HepG2 (cell line): ENCODE measurements at regions not wholly inside any gene's neighbourhood (a gene's known extent, or its start where the extent isn't known, plus 50 kb on each side); places are given as distances from the start of the nearest gene placed in this dataset.

Source experiments
- ATAC-seq: fragments of 200-7000 bp; cut with Tn5 transposase; 3 replicates; pipeline ENCODE4 v1.9.1; 2020; ENCODE audit warnings: mild to moderate bottlenecking, moderate library complexity
- BruUV-seq: library from RNA; stranded (reverse); fragments of 400-500 nt; replicated peaks from 2 replicates; lab custom pipeline; 2021; lab: Mats Ljungman, UMichigan
- CTCF ChIA-PET: fragments of 300-600 bp; formaldehyde crosslinking; extraction: SDS; loops from one replicate; lab custom pipeline; 2021; ENCODE audit warnings: low total read pairs, inconsistent platforms, low intra/inter-chr PET ratio; lab: Yijun Ruan, JAX
- POLR2A ChIA-PET: fragments of 350-600 bp; sonication (Branson Sonifier 250); formaldehyde crosslinking; loops from one replicate; lab custom pipeline; 2020; ENCODE audit warnings: antibody characterized with exemption, inconsistent platforms; lab: Yijun Ruan, JAX
- DNase-seq: peaks from one replicate; pipeline ENCODE4 v3.0.0-alpha.2; 2015; ENCODE audit warnings: low spot score
- FAIRE-seq: peaks from 3 replicates; lab custom pipeline; 2011; peaks lifted over from hg19 to GRCh38; lab: Jason Lieb, UNC
- H2AFZ ChIP-seq: one replicate; pipeline ENCODE4 v1.6.1; 2011; ENCODE audit warnings: low read length, inconsistent platforms
- H3K27ac ChIP-seq: fragments of 300-600 bp; 3 replicates; pipeline ENCODE4 v1.8.0; 2011; ENCODE audit warnings: mixed run types, mild to moderate bottlenecking, mixed read lengths, low read length, inconsistent platforms; ENCODE audit not compliant: insufficient read depth; ENCODE audit errors: extremely low read length
- H3K27me3 ChIP-seq, 2 experiments: fragments of 200-600 bp in 1 of 2; 2 replicates in 1 of 2; 3 replicates in 1 of 2; pipeline versions ENCODE4 v1.6.0 to v1.8.0; 2011; ENCODE audit warnings: low read length in 2 of 2, mild to moderate bottlenecking in 2 of 2, moderate library complexity in 2 of 2, inconsistent platforms in 1 of 2; ENCODE audit not compliant: insufficient read depth in 2 of 2, control insufficient read depth in 1 of 2
- H3K36me3 ChIP-seq, 2 experiments: fragments of 200-600 bp in 1 of 2; replicated peaks in 1 of 2; 2 replicates in 1 of 2; 3 replicates in 1 of 2; pipeline versions ENCODE4 v1.5.1 to v1.8.0; 2011; ENCODE audit warnings: low read length in 2 of 2, inconsistent platforms in 1 of 2; ENCODE audit not compliant: insufficient read depth in 2 of 2, control insufficient read depth in 1 of 2
- H3K4me1 ChIP-seq: 2 replicates; pipeline ENCODE4 v1.5.1; 2012; ENCODE audit warnings: low read length, inconsistent platforms; ENCODE audit not compliant: insufficient read depth
- H3K4me2 ChIP-seq: 2 replicates; pipeline ENCODE4 v1.6.0; 2011; ENCODE audit warnings: low read depth, low read length, inconsistent platforms
- H3K4me3 ChIP-seq, 3 experiments: fragments of 200-600 bp in 1 of 3; sonication (generic), shearing (Covaris generic) in 1 of 3; replicated peaks in 1 of 3; 2 replicates each; pipeline ENCODE4 v1.5.1; 2011 to 2016; ENCODE audit warnings: low read length in 3 of 3, inconsistent platforms in 2 of 3, low read depth in 2 of 3, mild to moderate bottlenecking in 2 of 3, control low read depth in 1 of 3, mixed read lengths in 1 of 3; ENCODE audit not compliant: insufficient read depth in 1 of 3
- H3K79me2 ChIP-seq: one replicate; pipeline ENCODE4 v1.6.1; 2011; ENCODE audit warnings: low read length, inconsistent platforms; ENCODE audit not compliant: insufficient read depth
- H3K9ac ChIP-seq: 2 replicates; pipeline ENCODE4 v1.6.0; 2011; ENCODE audit warnings: mild to moderate bottlenecking, low read depth, low read length, inconsistent platforms; ENCODE audit not compliant: insufficient read depth
- H3K9me3 ChIP-seq: 2 replicates; pipeline ENCODE4 v1.5.1; 2012; ENCODE audit warnings: mild to moderate bottlenecking, low read length
- H4K20me1 ChIP-seq: 2 replicates; pipeline ENCODE4 v1.6.0; 2011; ENCODE audit warnings: inconsistent platforms, mild to moderate bottlenecking, low read length, moderate library complexity; ENCODE audit not compliant: insufficient read depth
- ATF7-NPFF ChIP-seq: sonication (generic); formaldehyde crosslinking; IDR thresholded peaks from 2 replicates; pipeline ENCODE4 v1.8.1; 2023; ENCODE audit warnings: mild to moderate bottlenecking, low read depth, missing genetic modification reagents, moderate library complexity
- KMT2A ChIP-seq: sonication (generic); formaldehyde crosslinking; IDR thresholded peaks from 2 replicates; pipeline ENCODE4 v1.4.0; 2020; ENCODE audit warnings: missing genetic modification reagents
- ZNF709 ChIP-seq: sonication (generic); formaldehyde crosslinking; IDR thresholded peaks from 2 replicates; pipeline ENCODE4 v1.5.0; 2020; ENCODE audit warnings: mild to moderate bottlenecking, missing genetic modification reagents
- WGBS: methylation state at CpG from one replicate; pipeline ENCODE4 v1.1.6; 2017; ENCODE audit warnings: low lambda C conversion rate; 5-methylcytosine and 5-hydroxymethylcytosine counted together
- in situ Hi-C: cut with HindIII; loops from 2 replicates; pipeline ENCODE4 v1.10.0; 2017; ENCODE audit warnings: low pct_unique_long_range_greater_than_20kb; ENCODE audit not compliant: extremely low pct_ligation_motif_present
- intact Hi-C: fragments of 100-400 bp; cut with micrococcal nuclease; formaldehyde crosslinking; loops from one replicate; pipeline ENCODE4 v1.10.0; 2022; ENCODE audit not compliant: unreplicated experiment

DNA sequence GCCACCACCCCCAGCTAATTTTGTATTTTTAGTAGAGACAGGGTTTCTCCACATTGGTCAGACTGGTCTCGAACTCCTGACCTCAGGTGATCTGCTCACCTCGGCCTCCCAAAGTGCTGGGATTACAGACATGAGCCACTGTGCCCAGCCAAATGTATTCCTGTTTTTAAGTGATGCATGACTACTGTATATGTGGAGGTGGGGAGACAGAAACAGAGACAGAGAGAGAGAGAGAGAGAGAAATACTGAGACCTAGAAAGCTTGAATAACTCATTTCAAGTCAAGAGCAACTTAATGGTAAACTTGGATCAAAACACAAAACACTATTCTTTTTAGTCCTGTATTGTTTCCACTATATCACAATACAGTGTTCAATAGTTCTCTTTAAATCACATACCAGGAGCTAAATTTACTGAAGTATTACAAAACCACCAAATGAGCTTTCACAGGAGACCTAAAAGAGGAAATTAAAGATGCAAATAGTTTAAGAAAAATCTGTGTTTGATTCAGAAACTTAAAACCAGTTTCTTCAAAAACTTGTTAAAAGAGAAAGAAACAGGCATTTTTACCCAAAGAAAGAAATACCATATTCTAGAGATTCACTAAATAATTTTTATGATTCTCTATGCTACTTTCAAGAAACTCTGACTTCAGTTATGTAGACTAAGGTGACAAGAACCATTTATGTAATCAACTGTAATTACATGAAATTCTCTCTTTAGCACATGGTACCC is 188.7 kb downstream of the ETS1 start:
- DNase-seq (no peak), FAIRE-seq (no peak), ATAC-seq (no peak)
- WGBS = 0% methylated on average over 2 of the region's 2 CpGs
- ChIA-PET POLR2A (no interaction called here), CTCF (no interaction called here)
- Histone ChIP-seq H3K27ac (no peak overlapping the region), H3K9me3 (no peaks in the 10 kb centered on the region), H3K9ac (no peak overlapping the region), H3K79me2 (no peaks in the 10 kb centered on the region), H4K20me1 (no peaks in the 10 kb centered on the region), H2AFZ (no peak overlapping the region), H3K36me3 (no peaks in the 10 kb centered on the region), H3K4me3 (no peak overlapping the region), H3K4me2 (no peak overlapping the region), H3K4me1 (no peaks in the 10 kb centered on the region), H3K27me3 (no peaks in the 10 kb centered on the region)
- BruUV-seq = no TSS peak
- in situ Hi-C loops (no loop called here), intact Hi-C loops (no loop called here)
- no peak for TF ChIP-seq ZNF709 (CRISPR knock-in tag)
- TF ChIP-seq ATF7-NPFF (CRISPR knock-in tag) = no peak

- Histone ChIP-seq H3K27me3 (no peaks in the 10 kb centered on the region), H3K9ac (no peak overlapping the region), H3K36me3 (no peaks in the 10 kb centered on the region), H3K27ac (no peak overlapping the region), H3K4me2 (no peak overlapping the region), H3K4me3 (no peak overlapping the region), H4K20me1 (no peaks in the 10 kb centered on the region), H3K4me1 (no peaks in the 10 kb centered on the region), H2AFZ (no peak overlapping the region), H3K79me2 (no peaks in the 10 kb centered on the region), H3K9me3 (no peaks in the 10 kb centered on the region)
- in situ Hi-C loops (no loop called here), intact Hi-C loops (no loop called here)
- DNase-seq = no peak
- no peak for TF ChIP-seq KMT2A (CRISPR knock-in tag)
- BruUV-seq = no TSS peak
- ATAC-seq = no peak
- FAIRE-seq = no peak
- ChIA-PET CTCF (no interaction called here), POLR2A (no interaction called here)
- WGBS = 4% methylated on average over 3 of the region's 3 CpGs
Measured at GRCh38 chr11:128397362-128397761, 190.0 kb downstream of the ETS1 start.
